ENCODE measurements at regions not wholly inside any gene's neighbourhood (a gene's known extent, or its start where the extent isn't known, plus 50 kb on each side); places are given as distances from the start of the nearest gene placed in this dataset.
"Not testable (repeated sequence)": the region's sequence is repeated elsewhere in the genome, so short reads cannot be mapped to it uniquely, and the experiment has no call there.

GRCh38 chr18:8529609-8530008 is 79.6 kb upstream of the RAB12 start:
- no peak for DNase-seq (ENCODE audit: low read depth)
- no peak overlapping the region for H3K4me3 ChIP-seq (ENCODE audit: low read depth, low read length)
- TF ChIP-seq CTCF (IDR thresholded peaks at IDR 0.05; ENCODE audit: low read depth, low read length) = no peak

- DNase-seq (ENCODE audit: low read depth); H3K4me3 ChIP-seq (ENCODE audit: low read depth, low read length): not testable (repeated sequence)
Measured at GRCh38 chr18:8531084-8531483, 78.2 kb upstream of the RAB12 start.

DNA sequence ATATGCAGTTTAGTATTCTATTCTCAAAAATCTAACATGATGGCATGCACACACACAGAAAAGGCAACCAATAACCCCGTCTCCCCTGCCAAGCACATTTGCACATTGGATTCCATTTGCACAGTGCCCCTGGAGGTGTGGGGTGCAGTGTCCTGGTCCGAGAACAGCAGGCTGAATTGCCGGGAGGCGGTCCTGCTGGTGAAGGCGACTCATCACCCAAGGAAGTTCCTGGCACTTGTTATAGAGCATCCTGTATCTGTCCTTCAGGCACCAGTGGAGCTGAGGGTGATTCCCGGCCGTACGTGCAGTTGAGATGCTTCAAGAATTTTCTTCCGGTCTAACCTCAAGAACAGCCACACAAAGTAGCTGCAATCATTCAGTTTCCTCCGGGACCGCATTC is 73.0 kb upstream of the RAB12 start:
- TF ChIP-seq MYC (IDR thresholded peaks at IDR 0.05; ENCODE audit: low read depth, low read length) (no peak), POLR2A (IDR thresholded peaks at IDR 0.05; ENCODE audit: extremely low read depth, insufficient read length) (no peak), CTCF (IDR thresholded peaks at IDR 0.05; ENCODE audit: low read depth, low read length) (no peak)
- TF ChIP-seq, protein P1, sequence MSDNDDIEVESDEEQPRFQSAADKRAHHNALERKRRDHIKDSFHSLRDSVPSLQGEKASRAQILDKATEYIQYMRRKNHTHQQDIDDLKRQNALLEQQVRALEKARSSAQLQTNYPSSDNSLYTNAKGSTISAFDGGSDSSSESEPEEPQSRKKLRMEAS (IDR thresholded peaks at IDR 0.05; ENCODE audit: low read depth, low read length) = no peak
- no peak for DNase-seq (ENCODE audit: low read depth)
- H3K4me3 ChIP-seq (ENCODE audit: low read depth, low read length) = no peak overlapping the region

DNA sequence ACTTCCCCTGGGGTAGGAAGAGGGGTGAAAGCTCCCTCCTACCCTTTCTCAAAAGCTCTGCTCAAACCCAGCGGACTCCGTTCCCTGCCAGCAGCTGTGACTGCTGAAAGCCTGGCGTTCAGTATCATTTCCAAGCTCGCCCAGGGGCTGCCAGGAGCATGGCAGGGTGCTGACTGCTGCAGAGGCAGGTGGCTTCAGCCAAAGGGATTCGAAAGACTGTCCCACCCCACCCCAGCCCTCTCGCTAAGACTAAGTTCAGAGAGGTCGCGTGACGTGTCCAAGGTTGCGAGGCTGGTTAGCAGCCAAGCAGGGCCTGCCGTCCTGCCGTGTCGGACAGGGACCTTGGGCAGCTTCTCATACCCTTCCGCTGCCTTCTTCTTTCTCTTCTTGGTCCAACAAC is 72.3 kb upstream of the RAB12 start:
- no peak for DNase-seq (ENCODE audit: low read depth)
- no peak overlapping the region for H3K4me3 ChIP-seq (ENCODE audit: low read depth, low read length)
- TF ChIP-seq, protein P1 (IDR thresholded peaks at IDR 0.05; ENCODE audit: low read depth, low read length) = no peak
- TF ChIP-seq MYC (IDR thresholded peaks at IDR 0.05; ENCODE audit: low read depth, low read length) = no peak

GRCh38 chr18:8537400-8537799 is 71.8 kb upstream of the RAB12 start:
- TF ChIP-seq MYC (IDR thresholded peaks at IDR 0.05; ENCODE audit: low read depth, low read length) = no peak
- TF ChIP-seq, protein P1 (IDR thresholded peaks at IDR 0.05; ENCODE audit: low read depth, low read length) = no peak
- TF ChIP-seq POLR2A (IDR thresholded peaks at IDR 0.05; ENCODE audit: extremely low read depth, insufficient read length) = no peak
- TF ChIP-seq CTCF (IDR thresholded peaks at IDR 0.05; ENCODE audit: low read depth, low read length) = no peak
- no peak overlapping the region for H3K4me3 ChIP-seq (ENCODE audit: low read depth, low read length)
- DNase-seq (ENCODE audit: low read depth) = no peak

DNA sequence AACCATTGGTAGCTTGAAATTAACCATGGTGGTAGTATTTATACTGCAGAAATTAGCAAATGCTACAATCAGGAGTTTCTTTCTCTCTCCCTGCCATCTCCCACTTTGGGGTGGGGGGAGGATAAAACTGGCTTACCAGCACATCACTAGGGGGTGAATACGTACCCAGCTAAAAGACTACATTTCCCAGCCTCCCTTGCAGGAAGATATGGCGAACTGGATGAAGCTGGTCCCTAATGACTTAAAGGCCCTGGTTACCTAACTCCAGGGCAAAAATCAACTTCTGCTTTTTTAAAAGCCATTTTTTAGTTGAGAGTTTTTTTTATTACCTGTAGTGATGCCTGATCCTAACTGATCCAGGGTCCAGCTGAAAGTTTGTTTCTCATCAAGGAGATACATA is 70.3 kb upstream of the RAB12 start:
- peak; percentile 29 for DNase-seq (ENCODE audit: low read depth)
- no peak overlapping the region for H3K4me3 ChIP-seq (ENCODE audit: low read depth, low read length)
- TF ChIP-seq, protein P1 (IDR thresholded peaks at IDR 0.05; ENCODE audit: low read depth, low read length) = no peak
- no peak for TF ChIP-seq POLR2A (IDR thresholded peaks at IDR 0.05; ENCODE audit: extremely low read depth, insufficient read length)
- TF ChIP-seq CTCF (IDR thresholded peaks at IDR 0.05; ENCODE audit: low read depth, low read length) = no peak
- no peak for TF ChIP-seq MYC (IDR thresholded peaks at IDR 0.05; ENCODE audit: low read depth, low read length)

- TF ChIP-seq MYC (IDR thresholded peaks at IDR 0.05; ENCODE audit: low read depth, low read length) = no peak
- TF ChIP-seq CTCF (IDR thresholded peaks at IDR 0.05; ENCODE audit: low read depth, low read length) = no peak
- TF ChIP-seq, protein P1 (IDR thresholded peaks at IDR 0.05; ENCODE audit: low read depth, low read length) = no peak
- TF ChIP-seq POLR2A (IDR thresholded peaks at IDR 0.05; ENCODE audit: extremely low read depth, insufficient read length) = no peak
- no peak for DNase-seq (ENCODE audit: low read depth)
- H3K4me3 ChIP-seq (ENCODE audit: low read depth, low read length) = no peak overlapping the region
Measured at GRCh38 chr18:8546677-8547076, 62.6 kb upstream of the RAB12 start.
